OCI-LY3 (cell line): ENCODE measurements at regions not wholly inside any gene's neighbourhood (a gene's known extent, or its start where the extent isn't known, plus 50 kb on each side); places are given as distances from the start of the nearest gene placed in this dataset.

ENCODE experiments used
- H2AFZ ChIP-seq: fragments of 200-600, 300-600 bp; shearing (Covaris generic); 2 replicates; pipeline ENCODE4 v1.6.0; 2014; ENCODE audit warnings: antibody characterized with exemption, low read depth, low read length
- H3K27ac ChIP-seq: fragments of 200-600, 300-600 bp; sonication (generic); 2 replicates; pipeline ENCODE4 v1.5.1; 2014; ENCODE audit warnings: mild to moderate bottlenecking, low read length, moderate library complexity, mixed read lengths
- H3K27me3 ChIP-seq: fragments of 200-600, 300-600 bp; sonication (generic); 2 replicates; pipeline ENCODE4 v1.6.1; 2014; ENCODE audit warnings: low read depth, low read length, mixed read lengths
- H3K36me3 ChIP-seq: fragments of 200-600, 300-600 bp; sonication (generic); replicated peaks from 2 replicates; pipeline ENCODE3; 2014; ENCODE audit warnings: low read depth, low read length, mixed read lengths
- H3K4me1 ChIP-seq: fragments of 300-600, 200-600 bp; sonication (generic); 2 replicates; pipeline ENCODE4 v1.6.1; 2014; ENCODE audit warnings: low read length, mixed read lengths
- H3K4me2 ChIP-seq: fragments of 200-600, 300-600 bp; sonication (generic); 2 replicates; pipeline ENCODE4 v1.6.1; 2014; ENCODE audit warnings: low read length, mixed read lengths
- H3K4me3 ChIP-seq: fragments of 300-600, 200-600 bp; sonication (generic); 2 replicates; pipeline ENCODE4 v1.5.1; 2014; ENCODE audit warnings: antibody characterized with exemption, mild to moderate bottlenecking, low read length, moderate library complexity
- H3K79me2 ChIP-seq: fragments of 300-600, 200-600 bp; shearing (Covaris generic); 2 replicates; pipeline ENCODE4 v1.6.1; 2014; ENCODE audit warnings: mild to moderate bottlenecking, low read length, mixed read lengths
- H3K9ac ChIP-seq: fragments of 300-600, 200-600 bp; shearing (Covaris generic); 2 replicates; pipeline ENCODE4 v1.6.0; 2014; ENCODE audit warnings: mild to moderate bottlenecking, low read length, moderate library complexity
- H3K9me3 ChIP-seq: fragments of 200-600, 300-600 bp; shearing (Covaris generic); 2 replicates; pipeline ENCODE4 v1.6.1; 2014; ENCODE audit warnings: low read length, mixed read lengths; ENCODE audit not compliant: insufficient read depth
- H4K20me1 ChIP-seq: fragments of 200-600, 300-600 bp; sonication (generic); 2 replicates; pipeline ENCODE4 v1.6.1; 2016; ENCODE audit warnings: low read length, mixed read lengths; ENCODE audit not compliant: insufficient read depth
- EZH2phosphoT487 ChIP-seq: fragments of 200-600 bp; shearing (Covaris generic); IDR thresholded peaks from 2 replicates; pipeline ENCODE4 v1.6.1; 2018; ENCODE audit warnings: antibody characterized with exemption, mixed run types, low read depth
- TF ChIP-seq, protein P1 (sequence below): fragments of 200-600, 300-600 bp; sonication (generic); IDR thresholded peaks from 2 replicates; pipeline ENCODE4 v1.5.1; 2014; ENCODE audit warnings: antibody characterized with exemption, low read length, low read depth

DNA sequence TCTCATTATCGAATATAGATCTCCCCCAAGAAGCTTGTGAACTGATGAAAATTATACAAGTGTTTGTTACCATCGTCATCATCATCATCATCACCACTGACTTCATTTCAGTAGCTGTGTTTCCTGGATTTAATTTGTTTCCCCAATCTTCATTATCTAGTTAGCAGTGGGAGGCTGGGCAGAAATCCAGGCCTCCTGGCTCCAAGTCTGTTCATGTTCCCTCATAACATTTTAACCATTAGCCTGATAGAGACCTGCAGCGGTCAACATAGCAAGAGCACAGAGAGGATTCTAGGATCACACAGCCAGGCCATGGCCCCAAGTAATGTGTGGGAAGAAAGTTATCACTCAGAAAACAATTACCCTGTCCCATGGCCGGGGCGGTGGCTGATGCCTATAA, 526.2 kb upstream of the CDH11 start:
- Histone ChIP-seq H3K27me3 (no peaks in the 10 kb centered on the region), H4K20me1 (no peaks in the 10 kb centered on the region), H2AFZ (no peak overlapping the region), H3K27ac (no peak overlapping the region), H3K79me2 (no peaks in the 10 kb centered on the region), H3K9me3 (no peaks in the 10 kb centered on the region), H3K9ac (no peak overlapping the region), H3K36me3 (no peaks in the 10 kb centered on the region), H3K4me2 (no peak overlapping the region), H3K4me3 (no peak overlapping the region), H3K4me1 (no peaks in the 10 kb centered on the region)
- TF ChIP-seq EZH2phosphoT487 = no peak
- TF ChIP-seq, protein P1, sequence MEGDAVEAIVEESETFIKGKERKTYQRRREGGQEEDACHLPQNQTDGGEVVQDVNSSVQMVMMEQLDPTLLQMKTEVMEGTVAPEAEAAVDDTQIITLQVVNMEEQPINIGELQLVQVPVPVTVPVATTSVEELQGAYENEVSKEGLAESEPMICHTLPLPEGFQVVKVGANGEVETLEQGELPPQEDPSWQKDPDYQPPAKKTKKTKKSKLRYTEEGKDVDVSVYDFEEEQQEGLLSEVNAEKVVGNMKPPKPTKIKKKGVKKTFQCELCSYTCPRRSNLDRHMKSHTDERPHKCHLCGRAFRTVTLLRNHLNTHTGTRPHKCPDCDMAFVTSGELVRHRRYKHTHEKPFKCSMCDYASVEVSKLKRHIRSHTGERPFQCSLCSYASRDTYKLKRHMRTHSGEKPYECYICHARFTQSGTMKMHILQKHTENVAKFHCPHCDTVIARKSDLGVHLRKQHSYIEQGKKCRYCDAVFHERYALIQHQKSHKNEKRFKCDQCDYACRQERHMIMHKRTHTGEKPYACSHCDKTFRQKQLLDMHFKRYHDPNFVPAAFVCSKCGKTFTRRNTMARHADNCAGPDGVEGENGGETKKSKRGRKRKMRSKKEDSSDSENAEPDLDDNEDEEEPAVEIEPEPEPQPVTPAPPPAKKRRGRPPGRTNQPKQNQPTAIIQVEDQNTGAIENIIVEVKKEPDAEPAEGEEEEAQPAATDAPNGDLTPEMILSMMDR = no peak

DNA sequence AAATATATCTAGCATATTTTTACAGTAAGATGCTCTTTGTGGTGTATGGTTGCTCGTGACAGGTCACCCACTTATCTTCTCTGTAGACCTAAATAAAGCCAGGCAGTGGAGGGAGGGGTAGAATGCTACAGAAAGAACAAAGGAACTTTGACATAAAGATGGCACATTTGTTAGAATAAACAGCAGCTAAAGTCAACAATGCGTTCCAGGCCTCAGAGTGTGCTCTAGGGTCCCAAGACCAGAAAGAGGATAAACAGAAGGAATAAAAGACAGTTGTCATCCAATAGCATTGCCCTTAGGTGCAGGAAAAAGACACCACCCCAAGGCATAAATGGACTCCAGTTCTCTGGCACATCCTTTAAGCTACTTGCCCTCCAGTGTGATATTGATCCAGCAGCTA, 523.0 kb upstream of the CDH11 start:
- Histone ChIP-seq H3K9ac (no peak overlapping the region), H3K36me3 (no peaks in the 10 kb centered on the region), H3K27ac (no peak overlapping the region), H3K27me3 (no peaks in the 10 kb centered on the region), H4K20me1 (no peaks in the 10 kb centered on the region), H3K79me2 (no peaks in the 10 kb centered on the region), H3K4me3 (no peak overlapping the region), H2AFZ (no peak overlapping the region), H3K4me2 (no peak overlapping the region), H3K9me3 (no peaks in the 10 kb centered on the region), H3K4me1 (no peaks in the 10 kb centered on the region)
- TF ChIP-seq EZH2phosphoT487 = no peak
- TF ChIP-seq, protein P1 = no peak

DNA sequence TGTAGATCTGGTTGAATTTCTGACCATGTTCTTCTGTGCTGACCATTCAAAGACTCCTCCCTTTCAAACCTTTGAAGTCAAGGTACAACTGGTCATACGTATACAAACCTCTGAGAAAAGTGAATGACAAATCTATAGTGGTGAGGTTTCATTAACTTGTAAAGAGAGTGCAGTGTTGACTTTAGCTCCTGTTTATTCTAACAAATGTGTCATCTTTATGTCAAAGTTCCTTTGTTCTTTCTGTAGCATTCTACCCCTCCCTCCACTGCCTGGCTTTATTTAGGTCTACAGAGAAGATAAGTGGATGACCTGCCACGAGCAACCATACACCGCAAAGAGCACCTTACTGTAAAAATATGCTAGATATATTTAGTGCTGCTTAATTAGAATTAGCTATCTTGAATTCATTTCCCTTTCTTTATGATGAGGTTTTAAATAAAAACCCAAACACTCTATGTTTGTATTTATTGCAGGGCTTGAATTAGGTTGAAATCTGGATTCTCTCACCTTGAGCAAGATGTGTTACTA, 520.0 kb upstream of the CDH11 start:
- Histone ChIP-seq H3K9ac (no peak overlapping the region), H3K9me3 (no peaks in the 10 kb centered on the region), H4K20me1 (no peaks in the 10 kb centered on the region), H3K4me3 (no peak overlapping the region), H3K79me2 (no peaks in the 10 kb centered on the region), H3K4me1 (no peaks in the 10 kb centered on the region), H2AFZ (no peak overlapping the region), H3K27me3 (no peaks in the 10 kb centered on the region), H3K4me2 (no peak overlapping the region), H3K36me3 (no peaks in the 10 kb centered on the region), H3K27ac (no peak overlapping the region)
- TF ChIP-seq, protein P1 = no peak
- TF ChIP-seq EZH2phosphoT487 = no peak

DNA sequence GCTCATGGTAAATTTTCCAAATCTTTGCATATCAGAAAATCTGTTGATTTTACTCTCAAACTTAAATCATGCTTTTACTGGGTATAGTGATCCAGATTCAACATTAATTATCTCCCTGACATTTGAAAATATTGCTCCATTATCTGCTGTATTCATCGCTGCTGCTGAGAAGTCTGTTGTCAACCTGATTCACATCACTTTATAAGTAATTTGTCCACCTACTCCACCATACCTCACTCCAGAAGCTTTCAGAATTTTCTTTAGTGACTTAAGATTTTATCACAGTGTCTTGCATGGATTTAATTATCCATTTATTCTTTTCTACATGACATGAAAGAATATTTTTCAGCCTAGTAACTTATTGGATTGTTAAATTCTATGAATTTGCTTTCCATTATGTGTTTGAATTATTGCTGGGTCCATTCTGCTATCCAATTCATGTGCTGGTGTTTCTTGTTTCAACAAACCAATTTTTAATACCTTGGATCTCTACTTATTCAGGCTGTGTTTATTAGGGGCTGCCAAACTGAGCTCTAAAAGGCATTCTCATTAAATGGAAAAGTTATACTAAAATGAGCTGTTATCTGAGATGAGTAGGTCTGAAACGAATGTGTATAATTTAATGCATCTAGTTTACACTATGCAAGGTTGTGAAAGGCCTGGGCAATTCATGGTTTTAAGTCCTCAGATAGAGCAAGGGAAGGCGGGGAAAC, 519.3 kb upstream of the CDH11 start:
- no peaks in the 10 kb centered on the region for H3K79me2 ChIP-seq
- H3K4me2 ChIP-seq = no peak overlapping the region
- no peaks in the 10 kb centered on the region for H3K9me3 ChIP-seq
- H3K9ac ChIP-seq = no peak overlapping the region
- no peaks in the 10 kb centered on the region for H3K36me3 ChIP-seq
- no peaks in the 10 kb centered on the region for H3K4me1 ChIP-seq
- TF ChIP-seq, protein P1 = no peak
- TF ChIP-seq EZH2phosphoT487 = no peak
- H3K27me3 ChIP-seq = no peaks in the 10 kb centered on the region
- no peaks in the 10 kb centered on the region for H4K20me1 ChIP-seq
- H3K4me3 ChIP-seq = no peak overlapping the region
- no peak overlapping the region for H3K27ac ChIP-seq
- no peak overlapping the region for H2AFZ ChIP-seq
